Heart right ventricle (tissue), 16 donors: ENCODE measurements at regions not wholly inside any gene's neighbourhood (a gene's known extent, or its start where the extent isn't known, plus 50 kb on each side); places are given as distances from the start of the nearest gene placed in this dataset.

Source experiments
- ATAC-seq, 8 donors: fragments of 200-7000 bp; cut with Tn5 transposase; one replicate each; pipeline ENCODE4 v1.9.1; 2020; ENCODE audit warnings: mild to moderate bottlenecking in 8 of 8, moderate library complexity in 8 of 8, moderate number of reproducible peaks in 1 of 8
- DNase-seq, 2 donors: peaks; one replicate each; pipeline ENCODE4 v3.0.0-alpha.2; 2020
- H3K27ac ChIP-seq, 10 donors: fragments of 200-600 bp; sonication (generic) in 2 of 10; one replicate each; pipeline versions ENCODE4 v1.5.0 to v1.8.0; 2020 to 2022; ENCODE audit warnings: mild to moderate bottlenecking in 3 of 10
- H3K27me3 ChIP-seq, 7 donors: fragments of 200-600 bp; one replicate each; pipeline ENCODE4 v1.8.0; 2021 to 2022; ENCODE audit warnings: mild to moderate bottlenecking in 2 of 7
- H3K36me3 ChIP-seq, 9 donors: fragments of 200-600 bp; sonication (generic) in 1 of 9; one replicate each; pipeline versions ENCODE4 v1.5.0 to v1.8.0; 2020 to 2022; ENCODE audit warnings: mild to moderate bottlenecking in 2 of 9
- H3K4me1 ChIP-seq, 9 donors: fragments of 200-600 bp; sonication (generic) in 1 of 9; one replicate each; pipeline versions ENCODE4 v1.5.0 to v1.8.0; 2020 to 2022; ENCODE audit warnings: mild to moderate bottlenecking in 4 of 9
- H3K4me3 ChIP-seq, 10 donors: fragments of 200-600 bp; sonication (generic) in 2 of 10; one replicate each; pipeline versions ENCODE4 v1.5.0 to v1.8.0; 2020 to 2022; ENCODE audit warnings: mild to moderate bottlenecking in 7 of 10, moderate library complexity in 2 of 10
- H3K9me3 ChIP-seq, 11 donors: fragments of 200-600 bp in 10 of 11; sonication (generic) in 2 of 11; one replicate each; pipeline versions ENCODE4 v1.5.0 to v1.8.0; 2013 to 2022; ENCODE audit warnings: mild to moderate bottlenecking in 2 of 11, control low read depth in 1 of 11, moderate library complexity in 1 of 11
- CTCF ChIP-seq, 9 donors: fragments of 200-600 bp; sonication (generic) in 2 of 9; IDR thresholded peaks; one replicate each; pipeline versions ENCODE4 v1.5.0 to v1.8.0; 2021 to 2022; ENCODE audit warnings: antibody characterized with exemption in 9 of 9, mild to moderate bottlenecking in 5 of 9, moderate library complexity in 1 of 9
- whole genome bisulfite sequencing, 2 donors: extraction: QIAGEN DNeasy Blood & Tissue Kit; methylation state at CpG; one replicate each; pipeline ENCODE4 v1.1.7; 2013; ENCODE audit warnings: inconsistent platforms in 1 of 2; 5-methylcytosine and 5-hydroxymethylcytosine counted together
- intact Hi-C, 10 donors: fragments of 100-400 bp; cut with DNase I; formaldehyde crosslinking; loops; one replicate each; pipeline versions ENCODE4 v1.11.1 to v1.14.2; 2022
- donor health status: Arrhythmogenic right ventricular cardiomyopathy.
- donor health status: ischemic (EF 13 %, LVEDD 7.1; RV severe dilation, severe dysfunction).
- donor health status: healthy with polysubstance abuse.
- donor health status: DM: no; HTN: yes; CAD: no.
- donor health status: DM: no; HTN: no; CAD: no.
- donor health status: ischemic (EF 25% LVEDD 6.9; RV normal size, moderate dysfunction).
- donor health status: ischemic (EF 25% LVEDD 5.7; RV mildly dilated, moderate dysfunction).
- donor health status: healthy.
- donor health status: DM: yes; HTN: yes; CAD: no.
- donor health status: Ischemic cardiomyopathy.
- donor health status: ischemic (EF 35%, LVEDD 5.7; RV mildly dilated, moderate dysfunction).
- donor health status: nonischemic (EF 11% LVEDD 7.7; RV severe dilation, severe dysfunction).
- donor health status: DM: yes; HTN: yes; CAD: no.
- donor health status: PGD.
- donor health status: ischemic (EF 29% LVEDD 5.4; RV normal size, mild dysfunction).
- donor health status: nonischemic (EF 23%, LVEDD 6.1; RV moderate dilation, normal function).

GRCh38 chr6:101102702-101103101 is 221.6 kb upstream of the ASCC3 start:
- no peaks in the 10 kb centered on the region for H3K36me3 ChIP-seq
- TF ChIP-seq CTCF (IDR thresholded peaks at IDR 0.05), result no peak
- DNase-seq (no peak), ATAC-seq (no peak)
- no peaks in the 10 kb centered on the region for H3K27me3 ChIP-seq
- peaks cover 0 to 20% (median 0%) of the 10 kb centered on the region in 11 donors for H3K9me3 ChIP-seq
- H3K27ac ChIP-seq, result no peak overlapping the region
- H3K4me1 ChIP-seq, result no peaks in the 10 kb centered on the region
- intact Hi-C loops, result no loop called here
- 68 to 69% methylated on average over 4 of the region's 4 CpGs for WGBS, 2 donors
- H3K4me3 ChIP-seq, result no peak overlapping the region

GRCh38 chr6:101108286-101108685 is 227.2 kb upstream of the ASCC3 start:
- Histone ChIP-seq H3K27me3 (no peaks in the 10 kb centered on the region), H3K4me3 (no peak overlapping the region), H3K4me1 (no peaks in the 10 kb centered on the region), H3K36me3 (no peaks in the 10 kb centered on the region), H3K9me3 (no peaks in the 10 kb centered on the region), H3K27ac (no peak overlapping the region)
- no peak for TF ChIP-seq CTCF (IDR thresholded peaks at IDR 0.05)
- DNase-seq, result no peak
- WGBS, 2 donors, result 72 to 78% methylated on average over 4 of the region's 4 CpGs
- intact Hi-C loops, result no loop called here
- no peak for ATAC-seq

GRCh38 chr6:101110814-101111213 is 229.7 kb upstream of the ASCC3 start:
- no peak overlapping the region for H3K27ac ChIP-seq

GRCh38 chr6:101113468-101114260 is 232.5 kb upstream of the ASCC3 start:
- Histone ChIP-seq H3K9me3 (no peaks in the 10 kb centered on the region), H3K4me3 (no peak overlapping the region), H3K27ac (no peak overlapping the region), H3K27me3 (peaks cover 0 to 5% (median 0%) of the 10 kb centered on the region in 7 donors), H3K36me3 (no peaks in the 10 kb centered on the region), H3K4me1 (no peaks in the 10 kb centered on the region)
- DNase-seq (no peak), ATAC-seq (no peak)
- intact Hi-C loops, result no loop called here
- TF ChIP-seq CTCF (IDR thresholded peaks at IDR 0.05), result no peak
- 64% methylated on average over 4 of the region's 4 CpGs for WGBS, 2 donors

More at GRCh38 chr6:101110814-101111213, 229.7 kb upstream of the ASCC3 start:
- no peaks in the 10 kb centered on the region for H3K36me3 ChIP-seq
- ATAC-seq (no peak), DNase-seq (no peak)
- intact Hi-C loops, result no loop called here
- H3K4me1 ChIP-seq, result no peaks in the 10 kb centered on the region
- H3K27me3 ChIP-seq, result peaks cover 0 to 5% (median 0%) of the 10 kb centered on the region in 7 donors
- H3K4me3 ChIP-seq, result no peak overlapping the region
- no peaks in the 10 kb centered on the region for H3K9me3 ChIP-seq
- WGBS, 2 donors, result 71 to 81% methylated on average over 1 of the region's 1 CpG
- TF ChIP-seq CTCF (IDR thresholded peaks at IDR 0.05), result no peak
